ENCODE measurements at regions not wholly inside any gene's neighbourhood (a gene's known extent, or its start where the extent isn't known, plus 50 kb on each side); places are given as distances from the start of the nearest gene placed in this dataset.

- no peak for TF ChIP-seq GATA2 (IDR thresholded peaks at IDR 0.05; ENCODE audit: low read depth, low read length)
- TF ChIP-seq GATA3 (IDR thresholded peaks at IDR 0.05; ENCODE audit: low read depth, low read length), result no peak
Measured at GRCh38 chr2:120867290-120868241, 131.9 kb downstream of the GLI2 start.

Data from SH-SY5Y (cell line).